ENCODE measurements at regions not wholly inside any gene's neighbourhood (a gene's known extent, or its start where the extent isn't known, plus 50 kb on each side); places are given as distances from the start of the nearest gene placed in this dataset.

DNA sequence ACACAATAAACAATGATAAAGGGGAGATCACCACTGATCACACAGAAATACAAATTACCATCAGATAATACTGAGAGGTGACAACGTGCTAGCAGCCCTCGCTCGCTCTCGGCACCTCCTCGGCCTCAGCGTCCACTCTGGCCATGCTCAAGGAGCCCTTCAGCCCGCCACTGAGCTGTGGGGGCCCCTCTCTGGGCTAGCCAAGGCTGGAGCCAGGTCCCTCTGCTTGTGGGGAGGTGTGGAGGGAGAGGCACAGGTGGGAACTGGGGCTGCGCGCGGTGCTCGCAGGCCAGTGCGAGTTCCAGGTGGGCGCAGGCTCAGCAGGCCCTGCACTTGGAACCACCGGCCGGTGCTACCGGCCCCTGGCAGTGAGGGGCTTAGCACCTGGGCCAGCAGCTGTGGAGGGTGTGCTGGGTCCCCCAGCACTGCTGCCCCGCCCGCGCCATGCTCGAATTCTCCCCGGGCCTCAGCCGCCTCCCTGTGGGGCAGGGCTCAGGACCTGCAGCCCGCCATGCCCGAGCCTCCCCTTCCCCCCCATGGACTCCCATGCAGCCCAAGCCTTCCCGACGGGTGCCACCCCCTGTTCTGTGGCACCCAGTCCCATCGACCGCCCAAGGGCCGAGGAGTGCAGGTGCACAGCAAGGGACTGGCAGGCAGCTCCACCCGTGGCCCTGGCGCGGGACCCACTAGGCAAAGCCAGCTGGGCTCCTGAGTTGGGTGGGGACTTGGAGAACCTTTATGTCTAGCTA lies 340.0 kb upstream of the GULP1 start:
- in situ Hi-C loops (cut with MboI; ENCODE audit: low pct_ligation_motif_present in 1 of 4, low pct_unique_long_range_greater_than_20kb in 1 of 4, low sequenced_read_pairs in 3 of 4) (no loop called here), intact Hi-C loops (cut with DNase I; ENCODE audit: low total_unique reads) (no loop called here)
- TF ChIP-seq EP300 (IDR thresholded peaks at IDR 0.05; ENCODE audit: low read depth) (no peak), POLR2AphosphoS5 (IDR thresholded peaks at IDR 0.05) (no peak), CTCF (IDR thresholded peaks at IDR 0.05) (no peak), POLR2A (IDR thresholded peaks at IDR 0.05) (no peak)
- H3K4me3 ChIP-seq, result no peak overlapping the region
- no peak for DNase-seq
- no peaks in the 10 kb centered on the region for H3K9me3 ChIP-seq
- 92 to 100% methylated on average over 5 to 25 of the region's 32 CpGs for WGBS, 2 donors (ENCODE audit: low coverage in 1 of 2)
- H3K4me1 ChIP-seq, result no peaks in the 10 kb centered on the region
- H3K27ac ChIP-seq, result no peak overlapping the region
- H3K27me3 ChIP-seq, result no peaks in the 10 kb centered on the region
- H3K36me3 ChIP-seq, result no peaks in the 10 kb centered on the region

DNA sequence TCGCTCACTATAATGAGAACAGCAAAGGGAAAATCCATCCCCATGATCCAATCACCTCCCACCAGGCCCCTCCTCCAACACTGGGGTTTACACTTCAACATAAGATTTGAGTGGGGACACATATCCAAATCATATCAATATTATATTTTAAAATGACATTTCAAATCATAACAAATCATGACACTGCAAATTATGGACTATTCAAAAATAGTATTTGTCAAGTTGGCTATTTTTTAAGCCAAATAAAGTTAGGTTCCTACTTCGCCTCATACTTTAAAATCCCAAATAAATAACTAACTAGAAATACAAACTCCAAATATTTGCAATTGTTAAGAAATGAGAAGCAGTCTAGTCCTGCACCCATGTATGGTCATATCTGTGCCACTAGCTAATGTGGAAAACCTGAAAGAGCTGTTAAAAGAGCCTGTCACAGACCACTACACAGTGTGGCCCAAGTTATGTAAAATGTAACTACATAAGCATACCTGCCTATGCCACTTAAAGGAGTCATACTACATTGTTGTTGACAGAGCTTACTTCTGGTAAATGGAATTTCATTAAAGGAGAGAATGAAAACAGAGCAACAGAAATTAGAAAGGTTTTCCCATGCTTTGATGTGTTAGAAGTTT lies 334.7 kb upstream of the GULP1 start:
- Histone ChIP-seq H3K9me3 (no peaks in the 10 kb centered on the region), H3K27me3 (no peaks in the 10 kb centered on the region), H3K36me3 (no peaks in the 10 kb centered on the region), H3K27ac (no peak overlapping the region), H3K4me3 (no peak overlapping the region), H3K4me1 (no peaks in the 10 kb centered on the region)
- in situ Hi-C loops (cut with MboI; ENCODE audit: low pct_ligation_motif_present in 1 of 4, low pct_unique_long_range_greater_than_20kb in 1 of 4, low sequenced_read_pairs in 3 of 4) (no loop called here), intact Hi-C loops (cut with DNase I; ENCODE audit: low total_unique reads) (no loop called here)
- WGBS, 2 donors (ENCODE audit: low coverage in 1 of 2), result 72 to 79% methylated on average over 2 of the region's 2 CpGs
- TF ChIP-seq CTCF (IDR thresholded peaks at IDR 0.05) (no peak), POLR2A (IDR thresholded peaks at IDR 0.05) (no peak), POLR2AphosphoS5 (IDR thresholded peaks at IDR 0.05) (no peak), EP300 (IDR thresholded peaks at IDR 0.05; ENCODE audit: low read depth) (no peak)
- no peak for DNase-seq

GRCh38 chr2:187959821-187960220 lies 331.9 kb upstream of the GULP1 start:
- in situ Hi-C loops (cut with MboI; ENCODE audit: low pct_ligation_motif_present in 1 of 4, low pct_unique_long_range_greater_than_20kb in 1 of 4, low sequenced_read_pairs in 3 of 4), result no loop called here
- H3K4me1 ChIP-seq, result no peaks in the 10 kb centered on the region
- DNase-seq, result no peak
- no peaks in the 10 kb centered on the region for H3K36me3 ChIP-seq
- no peaks in the 10 kb centered on the region for H3K9me3 ChIP-seq
- H3K27me3 ChIP-seq, result no peaks in the 10 kb centered on the region
- H3K27ac ChIP-seq, result no peak overlapping the region
- intact Hi-C loops (cut with DNase I; ENCODE audit: low total_unique reads), result no loop called here
- TF ChIP-seq EP300 (IDR thresholded peaks at IDR 0.05; ENCODE audit: low read depth) (no peak), POLR2AphosphoS5 (IDR thresholded peaks at IDR 0.05) (no peak), CTCF (IDR thresholded peaks at IDR 0.05) (no peak), POLR2A (IDR thresholded peaks at IDR 0.05) (no peak)
- no peak overlapping the region for H3K4me3 ChIP-seq

- Histone ChIP-seq H3K27ac (no peak overlapping the region), H3K36me3 (no peaks in the 10 kb centered on the region), H3K4me3 (no peak overlapping the region), H3K4me1 (no peaks in the 10 kb centered on the region), H3K9me3 (no peaks in the 10 kb centered on the region), H3K27me3 (no peaks in the 10 kb centered on the region)
- WGBS, 2 donors (ENCODE audit: low coverage in 1 of 2), result 82 to 84% methylated on average over 2 of the region's 2 CpGs
- TF ChIP-seq POLR2A (IDR thresholded peaks at IDR 0.05) (no peak), CTCF (IDR thresholded peaks at IDR 0.05) (no peak), EP300 (IDR thresholded peaks at IDR 0.05; ENCODE audit: low read depth) (no peak), POLR2AphosphoS5 (IDR thresholded peaks at IDR 0.05) (no peak)
- intact Hi-C loops (cut with DNase I; ENCODE audit: low total_unique reads) (no loop called here), in situ Hi-C loops (cut with MboI; ENCODE audit: low pct_ligation_motif_present in 1 of 4, low pct_unique_long_range_greater_than_20kb in 1 of 4, low sequenced_read_pairs in 3 of 4) (no loop called here)
- no peak for DNase-seq
These were observed 329.1 kb upstream of the GULP1 start for GRCh38 chr2:187962538-187962937.
